A673 (cell line): ENCODE measurements at regions not wholly inside any gene's neighbourhood (a gene's known extent, or its start where the extent isn't known, plus 50 kb on each side); places are given as distances from the start of the nearest gene placed in this dataset.

Experiments used
- BruUV-seq: library from RNA; stranded (reverse); fragments of 400-500 nt; replicated peaks from 2 replicates; lab custom pipeline; 2021; lab: Mats Ljungman, UMichigan
- CTCF ChIA-PET: fragments of 300-600 bp; sonication (Branson Sonifier 250); formaldehyde crosslinking; loops from one replicate; lab custom pipeline; 2022; ENCODE audit warnings: antibody characterized with exemption; lab: Charles Lee
- POLR2A ChIA-PET: fragments of 300-600 bp; sonication (Branson Sonifier 250); formaldehyde crosslinking; loops from one replicate; lab custom pipeline; 2022; ENCODE audit warnings: antibody characterized with exemption; ENCODE audit not compliant: low non-redundant PET; lab: Charles Lee
- DNase-seq: peaks from one replicate; pipeline ENCODE4 v3.0.0-alpha.2; 2015; ENCODE audit warnings: low spot score
- H3K27ac ChIP-seq: fragments of 200-600 bp; sonication (generic); 2 replicates; pipeline ENCODE4 v1.5.1; 2016; ENCODE audit warnings: mixed run types, low read depth, mild to moderate bottlenecking, mixed read lengths, antibody characterized with exemption, low read length; ENCODE audit not compliant: poor library complexity, severe bottlenecking
- H3K27me3 ChIP-seq: fragments of 200-600 bp; sonication (generic); replicated peaks from 2 replicates; pipeline ENCODE4 v1.6.1; 2017; ENCODE audit warnings: mixed run types, low read depth, mild to moderate bottlenecking, mixed read lengths, antibody characterized with exemption, low read length; ENCODE audit not compliant: insufficient read depth, poor library complexity
- H3K36me3 ChIP-seq: fragments of 200-600 bp; sonication (generic); 2 replicates; pipeline ENCODE4 v1.6.1; 2016; ENCODE audit warnings: mixed run types, mild to moderate bottlenecking, mixed read lengths, antibody characterized with exemption, low read length; ENCODE audit not compliant: insufficient read depth, poor library complexity, severe bottlenecking
- H3K4me1 ChIP-seq: fragments of 200-600 bp; sonication (generic); 2 replicates; pipeline ENCODE4 v1.6.1; 2017; ENCODE audit warnings: mixed run types, mild to moderate bottlenecking, mixed read lengths, antibody characterized with exemption, low read length; ENCODE audit not compliant: insufficient read depth, poor library complexity, severe bottlenecking
- H3K4me3 ChIP-seq: fragments of 200-600 bp; sonication (generic); 2 replicates; pipeline ENCODE4 v1.5.1; 2016; ENCODE audit warnings: low read depth, mixed run types, mild to moderate bottlenecking, mixed read lengths, low read length; ENCODE audit not compliant: poor library complexity, severe bottlenecking
- H3K9me3 ChIP-seq: fragments of 200-600 bp; sonication (generic); 2 replicates; pipeline ENCODE4 v1.6.1; 2016; ENCODE audit warnings: mixed run types, low read depth, mild to moderate bottlenecking, mixed read lengths, antibody characterized with exemption, low read length; ENCODE audit not compliant: poor library complexity, severe bottlenecking
- CTCF ChIP-seq: fragments of 300-800, 200-600 bp; sonication (generic); conservative IDR thresholded peaks from 2 replicates; pipeline ENCODE4 v1.5.1; 2017; ENCODE audit warnings: low read depth, mild to moderate bottlenecking, antibody characterized with exemption, low read length, moderate library complexity, mixed read lengths
- EZH2 ChIP-seq: fragments of 200-600 bp; sonication (generic); IDR thresholded peaks from 2 replicates; pipeline ENCODE4 v1.6.1; 2017; ENCODE audit warnings: borderline replicate concordance, low read depth, mild to moderate bottlenecking, mixed read lengths, antibody characterized with exemption, low read length; ENCODE audit not compliant: poor library complexity, severe bottlenecking
- intact Hi-C: fragments of 100-400 bp; cut with micrococcal nuclease; formaldehyde crosslinking; loops from one replicate; pipeline ENCODE4 v1.10.0; 2022; ENCODE audit not compliant: unreplicated experiment

DNA sequence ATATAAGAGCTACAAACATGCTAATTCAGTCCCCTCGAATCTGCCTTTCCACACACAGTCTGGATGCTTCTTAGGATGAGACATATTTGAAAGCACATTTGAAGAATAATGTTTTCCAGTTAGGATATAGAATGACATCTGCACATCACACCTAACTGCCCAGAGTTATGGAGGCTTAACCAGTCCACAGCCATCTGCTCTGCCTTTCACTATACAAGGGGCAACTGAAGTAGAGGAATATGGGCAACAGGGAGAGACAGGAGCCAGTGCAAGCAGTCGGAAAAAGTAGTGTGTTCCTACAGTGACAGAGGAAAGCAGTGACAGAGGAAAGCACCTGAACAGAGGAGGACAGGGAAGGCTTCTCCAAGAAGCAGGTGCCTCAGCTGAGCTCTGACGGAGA lies 79.0 kb upstream of the CLDN18 start:
- Histone ChIP-seq H3K36me3 (no peaks in the 10 kb centered on the region), H3K9me3 (no peaks in the 10 kb centered on the region), H3K27ac (no peak overlapping the region), H3K4me3 (no peak overlapping the region), H3K27me3 (peaks cover 47% of the 10 kb centered on the region), H3K4me1 (no peaks in the 10 kb centered on the region)
- no TSS peak for BruUV-seq
- DNase-seq = no peak
- ChIA-PET POLR2A (no interaction called here), CTCF (no interaction called here)
- intact Hi-C loops = no loop called here
- TF ChIP-seq CTCF = no peak
- TF ChIP-seq EZH2 = no peak

GRCh38 chr3:137938876-137939275 lies 71.1 kb upstream of the CLDN18 start:
- BruUV-seq = no TSS peak
- Histone ChIP-seq H3K4me1 (no peaks in the 10 kb centered on the region), H3K9me3 (no peaks in the 10 kb centered on the region), H3K27me3 (peaks cover 22% of the 10 kb centered on the region), H3K27ac (no peak overlapping the region), H3K4me3 (no peak overlapping the region), H3K36me3 (no peaks in the 10 kb centered on the region)
- TF ChIP-seq EZH2 = no peak
- no peak for TF ChIP-seq CTCF
- no peak for DNase-seq
- CTCF ChIA-PET = no interaction called here
- intact Hi-C loops = no loop called here
- POLR2A ChIA-PET = no interaction called here

GRCh38 chr3:137944593-137944992 lies 65.4 kb upstream of the CLDN18 start:
- no peak overlapping the region for H3K4me3 ChIP-seq
- H3K27me3 ChIP-seq = peaks cover 4% of the 10 kb centered on the region
- no peaks in the 10 kb centered on the region for H3K9me3 ChIP-seq
- no peak for DNase-seq
- TF ChIP-seq CTCF (no peak), EZH2 (no peak)
- no TSS peak for BruUV-seq
- H3K4me1 ChIP-seq = no peaks in the 10 kb centered on the region
- intact Hi-C loops = no loop called here
- POLR2A ChIA-PET = no interaction called here
- no peak overlapping the region for H3K27ac ChIP-seq
- CTCF ChIA-PET = interaction anchor here (1.2 kb wide), 1 partner anchor 834 kb away, joined by 3 read pairs; no protein-coding TSS in a partner anchor
- H3K36me3 ChIP-seq = no peaks in the 10 kb centered on the region
